ENCODE measurements at regions not wholly inside any gene's neighbourhood (a gene's known extent, or its start where the extent isn't known, plus 50 kb on each side); places are given as distances from the start of the nearest gene placed in this dataset.

DNA sequence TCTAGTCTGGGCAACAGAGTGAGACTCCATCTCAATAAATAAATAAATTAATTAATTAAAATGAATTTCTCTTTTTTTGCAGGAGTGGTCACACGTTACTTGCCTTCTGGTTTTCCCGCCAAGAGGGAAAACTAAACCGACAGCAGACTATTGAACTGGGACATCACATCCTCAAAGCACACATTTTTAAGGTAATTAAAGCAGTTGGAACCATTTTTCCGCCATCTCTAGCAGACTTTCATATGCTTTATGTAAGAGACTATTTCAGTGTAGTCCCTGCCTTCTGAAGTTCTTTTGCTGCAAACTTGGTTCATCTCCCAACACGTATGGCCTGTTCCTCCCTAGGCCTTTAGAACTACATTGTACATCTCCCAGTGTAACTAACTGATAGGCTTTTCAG lies 66.5 kb downstream of the CYB561 start:
- TF ChIP-seq EZH2 (IDR thresholded peaks at IDR 0.05; ENCODE audit: low read length, unreplicated experiment) = no peak
- TF ChIP-seq, protein P1, sequence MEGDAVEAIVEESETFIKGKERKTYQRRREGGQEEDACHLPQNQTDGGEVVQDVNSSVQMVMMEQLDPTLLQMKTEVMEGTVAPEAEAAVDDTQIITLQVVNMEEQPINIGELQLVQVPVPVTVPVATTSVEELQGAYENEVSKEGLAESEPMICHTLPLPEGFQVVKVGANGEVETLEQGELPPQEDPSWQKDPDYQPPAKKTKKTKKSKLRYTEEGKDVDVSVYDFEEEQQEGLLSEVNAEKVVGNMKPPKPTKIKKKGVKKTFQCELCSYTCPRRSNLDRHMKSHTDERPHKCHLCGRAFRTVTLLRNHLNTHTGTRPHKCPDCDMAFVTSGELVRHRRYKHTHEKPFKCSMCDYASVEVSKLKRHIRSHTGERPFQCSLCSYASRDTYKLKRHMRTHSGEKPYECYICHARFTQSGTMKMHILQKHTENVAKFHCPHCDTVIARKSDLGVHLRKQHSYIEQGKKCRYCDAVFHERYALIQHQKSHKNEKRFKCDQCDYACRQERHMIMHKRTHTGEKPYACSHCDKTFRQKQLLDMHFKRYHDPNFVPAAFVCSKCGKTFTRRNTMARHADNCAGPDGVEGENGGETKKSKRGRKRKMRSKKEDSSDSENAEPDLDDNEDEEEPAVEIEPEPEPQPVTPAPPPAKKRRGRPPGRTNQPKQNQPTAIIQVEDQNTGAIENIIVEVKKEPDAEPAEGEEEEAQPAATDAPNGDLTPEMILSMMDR (conservative IDR thresholded peaks at IDR 0.05; ENCODE audit: low read depth, low read length) = no peak

Measured in PC-3 (cell line).